Naive thymus-derived CD8-positive, alpha-beta T cell (primary cell): ENCODE measurements at regions not wholly inside any gene's neighbourhood (a gene's known extent, or its start where the extent isn't known, plus 50 kb on each side); places are given as distances from the start of the nearest gene placed in this dataset.

Experiments
- ATAC-seq, 2 donors: fragments of 150-1000 bp; cut with Tn5 transposase in 1 of 2; sonication (Bioruptor Pico), chemical (Tn5 transposase) in 1 of 2; 1 replicate in 1 of 2; 2 replicates in 1 of 2; pipeline ENCODE4 v1.10.0; 2021; ENCODE audit warnings: mild to moderate bottlenecking in 2 of 2, moderate library complexity in 2 of 2
- POLR2A ChIA-PET: fragments of 350-600 bp; sonication (Branson Sonifier 250); formaldehyde crosslinking; loops from one replicate; lab custom pipeline; 2021; ENCODE audit warnings: antibody characterized with exemption; lab: Charles Lee
- DNase-seq, 10 donors: peaks; one replicate each; pipeline versions ENCODE4 v3.0.0 to v3.0.0-alpha.2; 2020 to 2022
- H3K27ac Mint-ChIP-seq, 10 donors: one replicate each; pipeline ENCODE4 v1.8.0; 2020 to 2022; ENCODE audit warnings: mild to moderate bottlenecking in 10 of 10, mixed read lengths in 10 of 10, moderate library complexity in 4 of 10, inconsistent platforms in 1 of 10
- H3K27me3 Mint-ChIP-seq, 5 donors: one replicate each; pipeline ENCODE4 v1.8.0; 2021 to 2022; ENCODE audit warnings: mixed read lengths in 5 of 5
- H3K36me3 Mint-ChIP-seq, 3 donors: one replicate each; pipeline ENCODE4 v1.8.0; 2020 to 2022; ENCODE audit warnings: mixed read lengths in 3 of 3, mild to moderate bottlenecking in 2 of 3, inconsistent platforms in 1 of 3
- H3K4me1 Mint-ChIP-seq, 4 donors: one replicate each; pipeline ENCODE4 v1.8.0; 2021 to 2022; ENCODE audit warnings: mixed read lengths in 4 of 4
- H3K4me3 Mint-ChIP-seq, 10 donors: one replicate each; pipeline ENCODE4 v1.8.0; 2020 to 2022; ENCODE audit warnings: mild to moderate bottlenecking in 10 of 10, mixed read lengths in 10 of 10, moderate library complexity in 6 of 10, inconsistent platforms in 1 of 10
- H3K9me3 Mint-ChIP-seq, 9 donors: one replicate each; pipeline ENCODE4 v1.8.0; 2020 to 2022; ENCODE audit warnings: mixed read lengths in 9 of 9, mild to moderate bottlenecking in 3 of 9, inconsistent platforms in 1 of 9, moderate library complexity in 1 of 9

GRCh38 chr5:39742916-39743315 lies 318.1 kb upstream of the DAB2 start:
- POLR2A ChIA-PET, result no interaction called here

GRCh38 chr5:39740404-39740803 lies 315.6 kb upstream of the DAB2 start:
- POLR2A ChIA-PET, result no interaction called here
- Mint-ChIP-seq H3K9me3 (no peaks in the 10 kb centered on the region), H3K4me1 (no peaks in the 10 kb centered on the region), H3K36me3 (no peaks in the 10 kb centered on the region), H3K27me3 (peaks cover 0 to 13% (median 12%) of the 10 kb centered on the region in 5 donors), H3K27ac (peak overlapping the region in 1 of 10 donors; percentile 2), H3K4me3 (no peak overlapping the region)
- DNase-seq (no peak), ATAC-seq (no peak)

More at GRCh38 chr5:39742916-39743315, 318.1 kb upstream of the DAB2 start:
- DNase-seq (no peak), ATAC-seq (no peak)
- Mint-ChIP-seq H3K9me3 (no peaks in the 10 kb centered on the region), H3K36me3 (no peaks in the 10 kb centered on the region), H3K27me3 (peaks cover 0 to 12% (median 6%) of the 10 kb centered on the region in 5 donors), H3K4me1 (no peaks in the 10 kb centered on the region), H3K27ac (no peak overlapping the region), H3K4me3 (no peak overlapping the region)

GRCh38 chr5:39732166-39732565 lies 307.4 kb upstream of the DAB2 start:
- Mint-ChIP-seq H3K9me3 (no peaks in the 10 kb centered on the region), H3K36me3 (no peaks in the 10 kb centered on the region), H3K4me3 (no peak overlapping the region), H3K4me1 (no peaks in the 10 kb centered on the region), H3K27ac (no peak overlapping the region), H3K27me3 (peaks cover 0 to 8% (median 0%) of the 10 kb centered on the region in 5 donors)
- DNase-seq (no peak), ATAC-seq (no peak)
- POLR2A ChIA-PET, result no interaction called here

- no peak for ATAC-seq
- no peak overlapping the region for H3K4me3 Mint-ChIP-seq
- no peak for DNase-seq
- peaks cover 0 to 3% (median 0%) of the 10 kb centered on the region in 5 donors for H3K27me3 Mint-ChIP-seq
- no peaks in the 10 kb centered on the region for H3K9me3 Mint-ChIP-seq
- H3K36me3 Mint-ChIP-seq, result no peaks in the 10 kb centered on the region
- no peak overlapping the region for H3K27ac Mint-ChIP-seq
- H3K4me1 Mint-ChIP-seq, result no peaks in the 10 kb centered on the region
- POLR2A ChIA-PET, result no interaction called here
These were observed 305.9 kb upstream of the DAB2 start for GRCh38 chr5:39730699-39731098.

- Mint-ChIP-seq H3K36me3 (no peaks in the 10 kb centered on the region), H3K27ac (no peak overlapping the region), H3K9me3 (no peaks in the 10 kb centered on the region), H3K27me3 (peaks cover 0 to 2% (median 0%) of the 10 kb centered on the region in 5 donors), H3K4me3 (no peak overlapping the region), H3K4me1 (no peaks in the 10 kb centered on the region)
- no peak for DNase-seq
- ATAC-seq, result no peak
- POLR2A ChIA-PET, result no interaction called here
These were observed 305.2 kb upstream of the DAB2 start for GRCh38 chr5:39730006-39730405.

GRCh38 chr5:39726467-39726866 lies 301.7 kb upstream of the DAB2 start:
- H3K27me3 Mint-ChIP-seq, result peaks cover 0 to 2% (median 0%) of the 10 kb centered on the region in 5 donors
- no peak overlapping the region for H3K4me3 Mint-ChIP-seq
- POLR2A ChIA-PET, result no interaction called here
- ATAC-seq (no peak), DNase-seq (no peak)
- no peaks in the 10 kb centered on the region for H3K36me3 Mint-ChIP-seq
- no peaks in the 10 kb centered on the region for H3K4me1 Mint-ChIP-seq
- H3K9me3 Mint-ChIP-seq, result no peaks in the 10 kb centered on the region
- no peak overlapping the region for H3K27ac Mint-ChIP-seq

GRCh38 chr5:39721394-39721793 lies 296.6 kb upstream of the DAB2 start:
- peaks cover 0 to 11% (median 0%) of the 10 kb centered on the region in 5 donors for H3K27me3 Mint-ChIP-seq
- no peak overlapping the region for H3K27ac Mint-ChIP-seq
- DNase-seq (no peak), ATAC-seq (no peak)
- H3K36me3 Mint-ChIP-seq, result no peaks in the 10 kb centered on the region
- POLR2A ChIA-PET, result no interaction called here
- H3K9me3 Mint-ChIP-seq, result no peaks in the 10 kb centered on the region
- no peaks in the 10 kb centered on the region for H3K4me1 Mint-ChIP-seq
- H3K4me3 Mint-ChIP-seq, result no peak overlapping the region

GRCh38 chr5:39720136-39720535 lies 295.4 kb upstream of the DAB2 start:
- no peaks in the 10 kb centered on the region for H3K4me1 Mint-ChIP-seq
- no peak overlapping the region for H3K4me3 Mint-ChIP-seq
- DNase-seq (no peak), ATAC-seq (no peak)
- H3K27ac Mint-ChIP-seq, result no peak overlapping the region
- POLR2A ChIA-PET, result no interaction called here
- no peaks in the 10 kb centered on the region for H3K36me3 Mint-ChIP-seq
- H3K9me3 Mint-ChIP-seq, result no peaks in the 10 kb centered on the region
- peaks cover 0 to 11% (median 0%) of the 10 kb centered on the region in 5 donors for H3K27me3 Mint-ChIP-seq

GRCh38 chr5:39717176-39717897 lies 292.6 kb upstream of the DAB2 start:
- DNase-seq (no peak), ATAC-seq (no peak)
- no peaks in the 10 kb centered on the region for H3K9me3 Mint-ChIP-seq
- no peak overlapping the region for H3K27ac Mint-ChIP-seq
- peaks cover 0 to 11% (median 0%) of the 10 kb centered on the region in 5 donors for H3K27me3 Mint-ChIP-seq
- POLR2A ChIA-PET, result no interaction called here
- H3K4me1 Mint-ChIP-seq, result no peaks in the 10 kb centered on the region
- no peaks in the 10 kb centered on the region for H3K36me3 Mint-ChIP-seq
- H3K4me3 Mint-ChIP-seq, result no peak overlapping the region

GRCh38 chr5:39716532-39717028 lies 291.8 kb upstream of the DAB2 start:
- Mint-ChIP-seq H3K9me3 (no peaks in the 10 kb centered on the region), H3K4me3 (no peak overlapping the region), H3K27ac (peak overlapping the region in 1 of 10 donors; percentile 32), H3K27me3 (peaks cover 0 to 11% (median 0%) of the 10 kb centered on the region in 5 donors), H3K36me3 (no peaks in the 10 kb centered on the region), H3K4me1 (no peaks in the 10 kb centered on the region)
- ATAC-seq (peak; percentile 49 to 60), DNase-seq (peak in 6 of 10 donors; percentile 3 to 64 (median 8))
- POLR2A ChIA-PET, result no interaction called here

- no peak for ATAC-seq
These were observed 289.4 kb upstream of the DAB2 start for GRCh38 chr5:39714036-39714698.

GRCh38 chr5:39713250-39713916 lies 288.6 kb upstream of the DAB2 start:
- Mint-ChIP-seq H3K4me1 (no peaks in the 10 kb centered on the region), H3K36me3 (no peaks in the 10 kb centered on the region), H3K27ac (no peak overlapping the region), H3K27me3 (peaks cover 0 to 19% (median 4%) of the 10 kb centered on the region in 5 donors), H3K4me3 (no peak overlapping the region), H3K9me3 (no peaks in the 10 kb centered on the region)
- no peak for ATAC-seq
- POLR2A ChIA-PET, result no interaction called here
- no peak for DNase-seq

More at GRCh38 chr5:39714036-39714698, 289.4 kb upstream of the DAB2 start:
- Mint-ChIP-seq H3K27ac (no peak overlapping the region), H3K4me3 (no peak overlapping the region), H3K27me3 (peaks cover 0 to 16% (median 4%) of the 10 kb centered on the region in 5 donors), H3K36me3 (no peaks in the 10 kb centered on the region), H3K4me1 (no peaks in the 10 kb centered on the region), H3K9me3 (no peaks in the 10 kb centered on the region)
- POLR2A ChIA-PET, result no interaction called here
- peak in 7 of 10 donors; percentile 6 to 48 (median 25) for DNase-seq
